GM18868 (cell line): ENCODE measurements at regions not wholly inside any gene's neighbourhood (a gene's known extent, or its start where the extent isn't known, plus 50 kb on each side); places are given as distances from the start of the nearest gene placed in this dataset.

Experiments
- ATAC-seq: cut with Tn5 transposase; IDR thresholded peaks from one replicate; pipeline ENCODE4 v1.9.1; 2021; ENCODE audit warnings: mild to moderate bottlenecking, moderate library complexity; ENCODE audit not compliant: unreplicated experiment

DNA sequence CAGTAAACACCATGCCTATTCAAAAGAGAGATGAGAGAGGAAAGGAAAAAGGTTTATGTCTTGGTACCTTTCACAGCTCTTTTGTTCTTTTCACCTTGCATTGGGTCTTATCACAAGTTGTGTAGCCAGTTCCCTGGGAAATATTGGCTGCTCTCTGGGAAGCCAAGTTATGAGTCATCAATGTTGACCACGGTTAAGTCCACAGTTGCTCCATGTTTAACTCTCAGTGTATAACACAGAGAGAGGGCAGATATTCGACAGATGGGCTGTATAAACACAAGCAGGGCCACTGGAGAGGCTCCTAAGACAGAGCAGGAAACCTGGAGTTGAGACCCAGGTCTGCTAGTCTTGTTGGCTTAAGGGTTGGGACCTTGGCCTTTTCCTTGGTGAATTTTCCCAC is 718.6 kb downstream of the QKI start:
- no peak for ATAC-seq

DNA sequence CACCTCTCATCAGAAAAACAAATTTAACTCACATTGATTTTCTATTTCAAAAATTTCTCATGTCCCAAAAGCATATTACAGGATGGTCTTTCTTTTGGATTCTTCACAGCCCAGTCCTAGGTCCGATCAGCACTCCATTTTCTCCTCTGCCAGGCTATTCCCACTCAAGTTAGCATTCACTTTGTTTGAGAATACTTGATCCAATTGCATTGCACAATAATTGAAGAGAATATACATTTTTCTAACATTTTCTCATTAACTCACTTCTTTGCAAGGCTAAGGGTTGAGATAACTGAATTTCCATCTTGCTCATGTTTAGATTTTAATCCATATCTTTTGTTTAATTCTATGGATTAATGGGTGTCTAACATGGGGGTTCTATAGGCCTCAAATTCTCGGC is 716.1 kb downstream of the QKI start:
- no peak for ATAC-seq

GRCh38 chr6:164130151-164130550 is 715.6 kb downstream of the QKI start:
- no peak for ATAC-seq

DNA sequence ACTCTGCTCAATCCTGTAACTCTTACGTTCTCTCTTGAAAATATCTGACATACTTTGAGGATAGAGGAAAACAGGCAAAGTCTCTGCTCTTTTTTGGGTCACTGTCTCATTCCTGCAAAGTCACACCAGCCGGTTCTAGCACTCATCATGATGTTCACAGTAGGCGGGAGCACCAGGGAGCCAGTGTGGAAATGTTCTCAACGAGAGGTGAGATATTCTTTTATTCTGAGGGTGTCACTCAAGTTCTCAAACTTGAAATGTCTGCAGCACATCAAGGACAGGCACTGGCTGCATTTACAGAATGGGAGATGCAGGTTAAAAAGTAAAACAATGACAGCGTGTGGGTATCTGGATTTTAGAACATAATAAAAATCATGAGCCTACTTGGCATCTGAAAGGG is 714.7 kb downstream of the QKI start:
- ATAC-seq, result no peak

DNA sequence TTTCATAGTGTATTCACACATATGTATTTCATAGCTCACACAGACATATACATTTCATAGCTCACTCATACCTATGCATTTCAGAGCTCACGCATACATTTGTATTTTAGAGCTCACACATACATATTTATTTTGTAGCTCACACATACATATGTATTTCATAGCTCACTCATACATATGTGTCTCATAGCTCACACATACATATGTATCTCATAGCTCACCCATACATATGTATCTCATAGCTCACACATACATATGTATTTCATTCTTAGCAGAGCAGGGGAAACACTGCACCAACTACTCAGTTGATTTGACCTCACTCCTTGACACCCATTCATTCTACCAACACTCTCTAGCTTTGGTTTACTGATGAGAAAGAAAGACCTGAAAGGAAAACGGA is 713.6 kb downstream of the QKI start:
- no peak for ATAC-seq

GRCh38 chr6:164124986-164125385 is 710.5 kb downstream of the QKI start:
- no peak for ATAC-seq

GRCh38 chr6:164124473-164124872 is 710.0 kb downstream of the QKI start:
- ATAC-seq, result no peak

- ATAC-seq, result no peak
These were observed 707.6 kb downstream of the QKI start for GRCh38 chr6:164122109-164122508.

- ATAC-seq, result peak; percentile 78
These were observed 707.0 kb downstream of the QKI start for GRCh38 chr6:164121527-164121926.

GRCh38 chr6:164114651-164115050 is 700.1 kb downstream of the QKI start:
- no peak for ATAC-seq

DNA sequence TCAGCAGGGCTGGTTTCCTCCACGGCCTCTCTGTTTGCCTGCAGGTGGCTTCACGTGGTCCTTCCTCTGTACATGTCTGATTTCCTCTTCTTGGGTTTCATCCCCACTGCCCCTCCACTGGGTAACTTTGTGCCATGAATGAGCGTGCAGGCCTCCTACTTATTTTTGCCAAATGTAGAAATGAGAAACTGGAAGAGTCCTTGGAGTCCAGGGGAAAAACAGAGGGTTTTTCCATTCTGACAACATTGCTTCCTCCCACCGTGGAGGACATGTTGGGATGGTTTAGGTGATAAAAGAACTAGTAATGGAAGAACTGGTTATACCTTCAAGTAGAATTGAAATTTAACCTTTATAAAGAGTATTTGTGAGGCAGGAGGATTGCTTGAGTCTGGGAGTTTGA is 699.5 kb downstream of the QKI start:
- no peak for ATAC-seq

DNA sequence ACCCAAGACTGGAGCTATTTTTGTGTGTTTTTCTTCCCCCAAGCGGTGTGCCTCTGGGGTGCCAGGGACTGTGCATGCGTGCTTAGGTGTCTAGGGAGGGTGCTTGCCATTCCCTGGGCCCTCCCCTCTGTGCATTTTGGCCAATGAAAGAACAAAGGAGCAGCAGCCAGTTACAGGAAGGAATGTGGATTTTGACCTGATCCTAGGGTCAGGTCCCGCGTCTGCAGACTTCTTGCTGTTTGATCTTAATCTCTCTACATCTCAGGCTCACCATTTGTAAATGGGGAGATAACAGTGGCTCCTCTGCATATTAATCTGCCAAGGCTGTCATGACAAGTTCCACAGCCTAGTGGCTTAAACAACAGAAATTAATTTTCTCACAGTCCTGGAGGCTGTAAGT is 699.1 kb downstream of the QKI start:
- ATAC-seq, result no peak

- peak; percentile 9 for ATAC-seq
These were observed 695.2 kb downstream of the QKI start for GRCh38 chr6:164109770-164110140.

DNA sequence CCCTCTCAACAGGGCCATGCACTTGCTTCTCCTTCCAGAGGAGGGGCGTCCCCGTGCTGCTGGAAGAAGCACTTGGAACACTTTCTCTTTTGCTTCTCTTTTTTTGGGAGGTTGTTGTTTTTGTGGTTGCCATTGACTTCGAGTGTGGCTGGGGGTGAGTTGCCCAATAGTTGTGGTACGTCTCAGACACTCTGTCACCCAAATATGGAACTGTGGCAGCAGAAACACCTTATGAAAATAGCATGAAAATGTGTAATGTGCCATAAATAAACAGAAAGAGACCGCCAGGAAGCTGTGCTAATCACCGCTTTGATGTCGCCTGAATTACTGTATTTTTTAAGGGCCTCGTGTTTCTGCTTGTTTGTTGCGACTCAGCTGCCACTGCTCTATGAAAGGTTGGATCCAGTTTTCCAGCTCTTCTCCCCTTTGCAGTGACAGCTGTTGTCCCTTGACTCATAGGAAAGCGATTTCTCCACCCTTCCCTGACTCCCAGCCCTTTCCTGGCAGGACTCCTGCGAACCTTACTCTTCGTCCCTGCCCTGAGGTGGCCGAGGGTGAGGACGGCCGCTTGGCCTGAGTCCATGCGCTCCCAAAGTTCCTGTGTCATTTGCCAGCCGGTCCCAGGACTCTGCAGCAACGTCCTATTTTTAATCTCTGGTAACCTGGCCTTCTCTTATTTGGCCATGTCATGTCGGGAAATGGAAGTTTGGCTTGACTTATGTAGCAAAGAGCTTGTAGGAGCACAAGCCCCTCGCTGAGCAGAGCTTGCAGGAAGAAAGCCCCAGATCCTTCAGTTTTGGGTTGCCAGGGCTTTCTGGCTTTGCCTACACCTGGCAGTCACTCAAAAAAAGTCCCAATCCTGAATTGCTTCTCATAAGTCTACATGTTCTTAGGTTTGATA is 694.6 kb downstream of the QKI start:
- ATAC-seq, result peak; percentile 71

- ATAC-seq, result no peak
These were observed 693.6 kb downstream of the QKI start for GRCh38 chr6:164108092-164108491.

GRCh38 chr6:164107297-164107995 is 692.9 kb downstream of the QKI start:
- ATAC-seq, result no peak

DNA sequence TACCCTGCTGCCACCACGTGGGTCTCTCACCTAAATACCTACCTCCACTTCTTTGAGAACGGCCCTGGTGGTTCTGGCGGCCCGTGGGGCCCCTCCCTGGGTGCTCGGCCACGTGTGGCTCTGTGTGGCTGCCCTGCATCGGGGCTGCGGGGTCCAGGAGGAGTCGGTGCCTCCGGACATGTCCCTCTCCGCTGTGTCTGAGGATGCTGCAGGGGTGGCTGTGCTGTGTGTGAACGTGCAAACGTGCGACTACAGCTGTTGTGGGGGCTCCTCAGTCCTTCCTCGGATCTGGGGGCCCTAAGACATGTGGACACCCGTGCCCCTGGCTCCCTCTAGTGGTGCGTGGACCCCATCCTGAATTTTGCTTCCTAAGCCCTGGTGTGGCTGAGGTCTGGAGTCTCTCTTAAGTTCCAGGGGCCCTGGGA is 691.8 kb downstream of the QKI start:
- ATAC-seq, result peak; percentile 37

DNA sequence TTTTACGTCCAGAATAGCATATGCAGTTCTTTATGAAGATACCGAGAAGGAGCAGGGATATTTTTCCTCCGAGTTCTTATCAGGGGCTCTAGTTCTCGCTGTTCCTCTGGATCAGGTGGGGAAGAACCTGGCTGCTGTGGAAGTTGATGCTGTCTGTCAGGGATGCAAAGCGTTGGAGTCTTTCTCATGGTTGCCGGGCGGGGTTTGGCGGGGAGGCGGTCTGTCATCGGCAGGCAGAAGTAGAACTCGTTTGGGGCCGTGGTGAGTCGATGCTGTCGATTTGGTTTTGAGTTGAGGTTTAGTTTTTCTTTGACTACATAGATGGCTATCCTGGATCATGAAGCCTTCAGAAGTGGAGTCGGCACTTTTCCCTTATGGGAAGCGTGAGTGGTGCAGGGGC is 691.2 kb downstream of the QKI start:
- ATAC-seq, result no peak

DNA sequence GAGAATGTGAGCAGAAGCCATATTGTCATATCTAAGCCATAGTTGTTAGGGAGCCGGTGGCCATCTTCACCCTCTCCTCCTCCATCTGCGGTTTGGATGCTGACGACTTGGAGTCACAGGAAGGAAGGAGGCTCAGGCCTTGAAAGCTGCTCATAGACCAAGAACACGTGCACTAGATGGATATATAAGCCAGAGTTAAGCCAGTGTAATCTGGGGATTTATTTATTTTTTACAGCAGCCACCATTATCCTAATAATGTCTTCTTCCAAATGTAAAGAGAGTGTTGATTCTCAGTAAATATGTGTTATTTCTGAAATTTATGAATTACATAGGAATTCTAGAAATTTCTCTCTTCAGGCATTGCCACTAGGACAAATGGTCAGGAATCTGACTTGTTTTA is 689.9 kb downstream of the QKI start:
- ATAC-seq, result no peak

GRCh38 chr6:164102693-164103092 is 688.2 kb downstream of the QKI start:
- no peak for ATAC-seq

GRCh38 chr6:164101859-164102258 is 687.3 kb downstream of the QKI start:
- no peak for ATAC-seq

DNA sequence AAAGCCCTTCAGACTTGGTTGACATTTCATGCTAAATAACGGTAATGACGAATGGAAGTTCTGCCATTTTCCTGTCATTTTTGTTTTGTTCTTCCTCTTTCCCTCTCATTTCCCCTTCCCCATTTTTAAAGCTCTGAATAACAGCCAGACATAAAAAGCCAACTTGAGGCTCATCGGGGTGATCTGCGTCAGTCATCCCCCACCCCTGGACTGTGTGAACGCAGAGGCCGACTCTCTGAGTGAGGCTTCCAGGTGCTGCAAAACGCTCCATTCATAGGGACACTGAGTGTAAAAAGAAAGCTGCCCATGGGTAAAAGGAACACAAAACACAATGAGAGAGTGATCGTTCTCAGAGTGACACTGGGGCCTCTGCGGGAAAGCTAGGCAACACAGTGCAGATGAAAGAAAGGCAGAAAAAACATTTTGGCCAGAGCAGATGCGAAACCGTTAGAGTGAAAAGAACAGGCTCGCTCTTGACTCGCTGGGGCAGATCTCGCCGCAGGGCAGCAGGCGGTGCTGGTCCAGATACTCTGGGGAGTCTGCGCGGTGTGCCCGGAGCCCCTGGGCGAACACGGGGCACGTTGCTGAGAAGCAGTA is 684.8 kb downstream of the QKI start:
- ATAC-seq, result no peak
